IPS-NIHi7 (cell line): ENCODE measurements at regions not wholly inside any gene's neighbourhood (a gene's known extent, or its start where the extent isn't known, plus 50 kb on each side); places are given as distances from the start of the nearest gene placed in this dataset.
"Not testable (repeated sequence)": the region's sequence is repeated elsewhere in the genome, so short reads cannot be mapped to it uniquely, and the experiment has no call there.

Experiments used
- DNase-seq: peaks from one replicate; pipeline ENCODE4 v3.0.0; 2012; ENCODE audit warnings: mixed read lengths; ENCODE audit errors: extremely low spot score

DNA sequence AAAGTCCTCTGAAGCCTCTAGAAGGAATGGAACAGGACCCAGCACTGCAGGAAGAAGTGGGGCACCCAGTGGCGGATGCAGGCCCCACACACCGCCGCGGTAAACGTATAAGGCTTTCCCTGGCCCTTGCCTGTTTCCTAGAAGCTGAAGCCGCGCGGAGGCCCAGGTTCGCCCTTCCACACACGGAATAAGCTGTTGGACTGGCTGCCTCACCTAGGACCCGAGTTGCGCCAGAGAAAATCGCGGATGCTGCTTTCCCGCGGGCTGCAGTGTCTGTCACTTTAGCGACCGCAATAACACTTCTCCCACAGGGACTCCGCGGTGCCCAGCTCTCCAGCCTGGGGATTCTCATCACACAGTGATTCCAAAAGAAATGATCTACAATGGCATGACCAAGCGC lies 1736.9 kb downstream of the TP53TG3F start:
- no peak for DNase-seq

DNA sequence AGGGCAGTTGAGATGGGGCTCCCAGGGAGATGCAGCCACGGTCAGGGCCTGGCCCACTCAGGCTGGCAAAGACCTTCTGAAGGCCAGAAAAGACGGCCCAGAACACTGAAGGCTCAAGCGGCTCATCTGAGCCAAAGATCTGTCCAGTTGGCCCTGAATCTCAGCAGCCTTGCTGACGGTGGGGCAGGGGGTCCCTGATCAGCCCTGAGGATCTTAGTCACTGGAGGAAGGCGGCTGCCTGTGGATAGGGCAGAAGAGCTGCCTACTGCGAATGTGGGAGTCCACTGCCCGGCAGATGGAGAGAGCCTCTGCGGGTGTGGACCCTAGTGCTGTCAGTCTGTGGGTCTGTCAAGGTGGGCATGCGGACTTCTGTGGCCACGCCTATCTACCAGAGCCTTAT lies 1738.2 kb downstream of the TP53TG3F start:
- DNase-seq = no peak

DNA sequence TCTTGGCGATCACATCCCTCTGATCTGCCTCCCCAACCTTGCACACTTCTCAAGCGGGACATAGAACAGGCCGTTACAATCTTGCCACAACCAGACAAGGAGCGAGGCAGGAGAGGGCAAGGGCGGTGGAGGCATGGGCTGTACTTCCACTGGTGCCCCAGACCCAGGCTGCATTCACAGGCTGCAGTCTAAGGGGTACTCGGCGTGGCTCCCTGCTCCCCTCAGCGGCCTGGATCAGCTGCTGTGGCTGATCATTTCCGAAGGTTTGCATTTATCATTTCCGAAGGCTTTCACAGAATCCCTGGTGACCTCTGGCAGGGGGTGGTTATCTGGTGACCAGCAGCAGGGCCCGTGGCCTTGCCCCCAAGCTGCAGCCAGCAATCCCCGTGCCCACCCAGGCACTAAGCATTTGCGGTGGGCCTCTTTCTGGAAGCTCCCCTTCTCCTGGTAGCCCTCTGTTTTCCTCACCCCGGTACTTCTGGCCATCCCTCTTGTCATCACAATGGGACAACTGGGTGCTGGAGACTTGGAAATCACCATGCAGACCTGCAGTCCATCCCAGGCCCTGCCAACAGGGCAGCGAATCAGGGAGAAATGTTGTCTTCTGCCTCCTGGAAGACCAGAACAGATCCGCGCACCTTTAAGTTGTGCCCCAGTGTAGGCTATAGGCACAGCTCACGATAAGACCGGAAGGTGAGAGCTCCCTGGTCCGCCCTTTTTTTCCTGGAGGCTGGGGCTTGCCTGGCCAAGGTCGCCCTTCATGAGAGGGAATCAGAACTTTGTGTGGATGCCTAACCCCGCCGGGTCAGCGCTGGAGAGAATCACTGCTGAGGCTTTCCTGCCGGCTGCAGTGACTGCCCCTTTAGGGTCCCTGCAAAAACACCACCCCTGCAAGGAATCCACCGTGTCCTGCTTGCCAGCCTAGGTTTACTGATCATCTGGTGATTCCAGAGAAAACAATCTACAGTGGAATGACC lies 1739.1 kb downstream of the TP53TG3F start:
- DNase-seq = no peak

DNA sequence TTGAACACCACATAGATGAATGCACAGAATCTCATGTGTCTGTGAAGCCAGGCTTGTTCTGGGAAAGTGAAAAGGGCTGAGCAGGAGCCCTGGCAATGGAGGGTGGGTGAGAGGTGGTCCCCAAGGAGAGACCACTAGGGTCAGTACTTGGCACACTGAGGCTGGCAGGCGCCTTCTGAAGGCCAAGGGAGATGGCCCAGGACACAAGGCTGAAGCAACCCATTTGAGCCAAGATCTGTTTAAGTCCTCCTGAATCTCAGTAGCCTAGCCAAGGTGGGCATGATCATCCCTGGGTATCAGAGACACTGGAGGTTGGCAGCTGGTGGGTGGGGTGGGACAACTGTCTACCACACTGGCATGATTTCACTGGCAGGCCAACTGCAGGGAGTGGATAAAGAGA lies 1741.2 kb downstream of the TP53TG3F start:
- DNase-seq = no peak

DNA sequence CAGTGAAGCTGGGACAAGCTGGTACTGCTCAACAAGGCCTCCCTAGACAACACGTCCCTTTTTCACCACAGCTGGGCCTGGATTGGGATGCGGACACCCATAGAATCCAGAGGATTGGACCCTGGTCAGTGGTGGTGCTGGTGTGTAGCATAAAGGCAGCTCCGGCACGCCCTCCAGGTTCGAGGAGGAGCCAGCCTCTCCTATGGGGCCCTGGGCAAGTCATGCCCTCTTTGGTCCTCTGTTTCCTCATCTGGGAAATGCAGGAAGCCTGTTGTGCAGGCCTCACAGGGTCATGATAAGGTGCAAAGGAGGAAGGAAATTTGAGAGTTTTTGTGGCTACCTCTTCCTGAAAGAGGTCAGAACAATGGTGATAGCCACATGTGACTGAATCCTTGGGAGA lies 1741.7 kb downstream of the TP53TG3F start:
- DNase-seq = no peak

DNA sequence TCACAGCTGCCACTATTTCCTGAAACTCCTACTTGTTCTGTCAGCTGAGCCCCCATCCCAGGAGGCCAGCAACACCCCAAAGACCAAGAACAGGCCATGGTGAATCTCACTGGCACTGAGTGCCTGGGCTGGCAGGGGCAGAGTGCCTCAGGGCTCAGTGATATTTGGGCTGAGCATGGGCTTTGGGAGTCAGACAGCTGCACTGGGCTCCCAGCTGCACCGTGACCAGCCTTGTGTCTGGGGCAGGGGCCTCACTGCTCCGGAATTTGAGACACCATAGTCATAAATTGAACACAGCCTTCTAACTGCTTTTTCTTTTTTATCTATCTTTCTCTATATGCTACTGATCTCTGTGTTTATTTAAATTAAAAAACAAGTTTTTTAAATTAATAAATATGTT lies 1744.2 kb downstream of the TP53TG3F start:
- no peak for DNase-seq

DNA sequence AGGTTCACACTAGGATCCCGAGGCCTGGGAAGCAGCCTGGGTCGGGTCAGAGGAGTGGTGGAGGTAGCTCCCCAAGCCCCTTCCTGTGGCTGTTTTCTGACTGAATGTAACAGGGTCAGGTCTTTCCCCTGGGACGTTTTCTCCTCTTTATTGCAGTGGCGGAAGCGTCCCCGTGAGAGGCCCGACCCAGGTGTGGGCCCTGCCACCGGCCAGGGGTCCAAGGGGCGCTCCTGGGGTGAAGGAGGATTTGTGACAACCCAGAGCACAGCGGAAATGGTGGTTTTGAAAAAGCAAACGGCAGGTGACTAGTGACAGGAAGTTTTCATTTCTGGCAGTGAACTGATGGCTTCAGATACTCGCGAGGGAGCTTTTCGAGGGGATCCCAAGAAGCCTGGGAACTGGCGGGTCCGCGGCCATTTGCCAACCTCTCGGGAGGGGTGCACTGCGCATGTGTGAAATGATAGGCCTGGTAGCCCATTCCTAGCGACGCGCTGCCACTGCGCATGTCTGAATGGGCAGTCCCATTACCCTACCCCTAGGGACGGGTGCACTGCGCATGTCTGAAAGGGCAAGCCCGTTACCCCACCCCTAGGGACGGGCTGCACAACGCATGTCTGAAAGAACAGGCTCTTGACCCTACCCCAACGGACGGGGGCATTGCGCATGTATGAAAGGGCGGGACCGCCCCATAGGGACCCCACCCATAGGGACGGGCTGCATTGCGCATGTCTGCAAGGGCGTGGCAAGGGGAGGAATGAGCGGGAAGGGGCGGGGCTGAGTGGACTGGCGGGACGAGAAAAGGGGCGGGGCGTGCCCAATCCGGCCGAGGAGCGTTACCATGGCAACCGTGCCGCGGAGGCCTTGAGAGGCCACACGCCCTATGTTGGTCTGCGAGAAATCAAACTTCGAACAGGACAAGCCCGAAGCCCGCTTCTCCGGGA lies 1747.9 kb downstream of the TP53TG3F start:
- DNase-seq = no peak

DNA sequence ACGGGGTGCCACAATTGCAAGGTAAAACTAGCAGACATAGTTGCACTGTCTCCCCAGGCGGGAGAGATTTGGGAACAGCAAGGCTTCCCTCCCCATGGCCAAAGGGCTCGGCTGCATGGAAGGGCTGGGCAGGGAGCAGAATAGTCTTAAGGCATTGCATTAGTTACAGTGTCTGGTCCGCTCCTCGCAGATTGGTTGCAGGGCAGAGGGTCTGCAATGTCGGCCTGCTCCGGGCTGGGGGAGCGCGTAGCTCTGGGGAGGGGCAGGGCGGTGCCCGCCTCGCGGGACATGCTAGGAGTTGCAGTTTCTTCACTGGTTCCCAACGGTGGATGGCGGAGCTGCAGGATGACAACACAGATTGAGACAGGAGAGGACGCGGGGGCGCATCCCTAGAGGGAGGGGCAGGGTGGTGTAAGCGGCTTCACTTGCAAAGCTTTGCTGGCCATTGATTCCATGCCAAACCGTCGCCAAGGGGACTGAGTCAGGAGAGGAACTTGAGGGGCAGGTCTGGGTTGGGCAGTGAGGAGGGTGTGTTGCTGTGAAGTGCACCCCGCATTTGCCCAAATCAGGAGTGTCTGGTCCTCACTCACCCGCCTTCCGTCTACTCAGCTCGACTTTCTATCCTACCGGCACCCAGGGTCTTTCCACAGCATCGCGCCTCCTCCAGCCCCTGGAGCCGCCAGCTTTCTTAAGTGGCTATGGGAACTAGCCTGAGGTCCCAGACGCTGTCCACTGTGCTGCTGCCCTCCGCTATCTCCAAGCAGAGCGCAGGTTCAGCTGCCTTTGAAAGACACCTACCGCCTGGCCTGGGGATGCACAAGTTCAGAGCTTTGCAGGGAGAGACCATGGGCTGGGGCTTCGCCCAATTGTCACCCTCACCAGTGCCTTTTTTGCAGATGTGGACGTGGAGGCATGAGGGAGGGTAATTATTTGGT lies 1748.9 kb downstream of the TP53TG3F start:
- DNase-seq = no peak

DNA sequence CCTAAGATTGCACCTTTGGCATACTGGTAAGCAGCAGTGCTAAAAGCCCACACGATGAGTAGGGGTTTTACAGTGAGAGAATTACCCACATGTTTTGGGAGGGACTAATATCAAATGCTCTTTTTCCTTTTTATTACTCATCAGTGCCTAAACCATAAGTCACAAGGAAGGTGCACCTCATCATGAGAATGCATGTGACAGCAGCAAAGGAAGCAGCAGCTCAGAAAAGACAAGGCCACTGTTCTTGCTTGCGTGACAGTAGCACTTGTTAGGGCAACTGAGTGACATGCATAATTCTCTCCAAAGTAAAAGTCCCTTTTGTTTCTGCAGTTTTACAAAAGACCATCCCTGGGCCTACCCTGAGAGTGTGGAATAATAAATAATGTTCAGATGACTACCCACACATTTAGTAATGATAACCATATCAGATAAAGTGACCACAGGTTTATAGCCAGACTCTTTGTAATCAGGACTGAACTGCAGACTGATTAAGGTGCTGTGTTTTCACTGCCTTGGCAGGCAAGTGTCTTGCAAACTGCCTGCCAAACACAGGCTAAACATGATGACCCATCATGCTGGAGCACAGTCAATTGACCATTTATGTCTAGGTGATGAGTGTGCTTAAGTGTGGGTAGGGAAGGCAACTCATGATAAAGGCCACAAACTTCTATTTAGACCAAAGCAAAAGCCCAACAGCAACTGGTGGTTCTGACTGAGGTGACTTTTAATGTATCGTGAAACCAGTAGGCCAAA lies 1751.4 kb downstream of the TP53TG3F start:
- no peak for DNase-seq

DNA sequence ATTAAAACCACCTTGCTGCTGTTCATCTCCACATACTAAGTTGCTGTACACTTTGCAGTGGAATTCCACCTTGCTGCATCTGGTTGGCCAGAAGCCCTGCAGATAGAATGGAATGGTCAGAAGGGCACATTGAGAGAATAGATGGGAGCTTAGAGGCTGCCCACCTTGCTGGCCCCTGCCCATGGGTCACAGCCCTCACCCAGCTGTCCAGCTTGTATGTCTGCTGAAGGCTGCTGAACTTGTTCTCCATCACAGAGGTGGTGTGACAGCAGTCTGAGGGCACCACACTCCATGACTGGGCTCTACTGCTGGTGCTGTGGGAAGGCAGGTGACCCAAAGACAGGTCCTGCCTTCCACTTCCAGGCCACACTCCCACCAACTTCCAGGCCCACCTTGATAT lies 1755.4 kb downstream of the TP53TG3F start:
- DNase-seq = no peak

DNA sequence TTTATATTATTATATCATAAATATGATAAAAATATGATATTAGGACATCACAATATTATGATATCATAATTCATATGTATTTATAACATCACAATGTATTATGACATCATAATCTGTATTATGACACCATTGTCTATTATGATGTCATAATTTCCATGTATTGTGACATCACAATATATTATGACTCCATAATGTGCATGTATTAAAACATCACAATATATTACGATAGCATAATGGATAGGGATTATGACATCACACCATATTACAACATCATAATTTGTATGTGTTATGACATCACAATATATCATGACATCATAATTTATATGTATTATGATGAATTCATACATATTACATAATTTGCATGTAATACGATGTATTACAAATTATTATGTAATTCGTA lies 1755.9 kb downstream of the TP53TG3F start:
- no peak for DNase-seq

DNA sequence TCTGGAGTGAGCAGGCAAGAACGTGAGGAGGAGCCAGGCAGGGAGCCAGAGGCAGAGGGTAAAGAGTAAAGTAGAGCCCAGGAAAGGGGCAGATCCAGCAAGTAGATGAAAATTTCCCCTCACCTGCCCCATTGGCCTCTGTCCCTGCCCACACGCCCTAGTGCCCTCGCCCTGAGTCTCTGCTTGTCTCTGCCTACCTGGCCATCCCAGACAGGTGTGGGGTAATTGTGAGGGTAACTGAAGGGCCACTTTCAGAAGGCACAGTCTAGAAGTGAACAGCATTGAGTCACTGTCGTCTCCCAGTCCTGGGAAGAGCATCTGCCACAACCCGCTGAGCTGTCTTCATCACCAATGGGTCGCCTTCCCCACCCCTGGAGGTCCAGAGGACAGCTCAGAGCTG lies 1756.8 kb downstream of the TP53TG3F start:
- not testable (repeated sequence) for DNase-seq

DNA sequence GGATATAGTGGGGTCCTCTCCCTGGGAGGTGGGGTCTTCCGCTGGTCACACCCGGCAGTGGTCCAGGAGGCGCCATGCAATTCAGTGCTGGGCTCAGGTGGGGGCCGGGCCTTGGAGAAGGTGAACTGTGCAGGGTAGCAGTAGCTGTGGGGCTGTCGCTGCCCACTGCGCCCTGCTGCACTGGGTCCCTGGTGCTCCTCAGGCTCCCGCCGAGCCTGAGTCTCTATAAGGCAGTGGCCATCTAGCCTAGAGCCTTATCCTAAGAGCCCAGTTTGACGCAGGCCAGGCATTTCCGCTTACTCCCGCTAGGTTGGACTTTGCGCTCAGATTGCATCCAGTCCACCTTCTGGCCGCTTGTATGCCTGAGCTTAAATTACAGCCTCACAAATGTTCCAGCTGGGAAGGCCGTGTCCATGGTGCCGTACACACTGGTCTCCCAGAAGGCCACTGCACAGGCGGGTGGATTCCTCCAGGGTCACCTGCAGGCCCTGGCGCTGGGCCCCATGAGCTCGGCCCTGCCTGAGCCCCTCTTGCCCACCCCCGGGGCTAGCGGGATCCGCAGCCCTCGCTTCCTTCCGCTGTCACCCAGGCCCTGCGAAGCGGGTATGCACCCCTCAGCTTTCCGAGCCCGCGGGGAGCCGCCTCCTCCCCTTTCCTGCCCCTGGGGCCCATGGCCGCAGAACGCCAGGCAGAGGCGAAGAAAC lies 1762.2 kb downstream of the TP53TG3F start:
- DNase-seq = no peak

DNA sequence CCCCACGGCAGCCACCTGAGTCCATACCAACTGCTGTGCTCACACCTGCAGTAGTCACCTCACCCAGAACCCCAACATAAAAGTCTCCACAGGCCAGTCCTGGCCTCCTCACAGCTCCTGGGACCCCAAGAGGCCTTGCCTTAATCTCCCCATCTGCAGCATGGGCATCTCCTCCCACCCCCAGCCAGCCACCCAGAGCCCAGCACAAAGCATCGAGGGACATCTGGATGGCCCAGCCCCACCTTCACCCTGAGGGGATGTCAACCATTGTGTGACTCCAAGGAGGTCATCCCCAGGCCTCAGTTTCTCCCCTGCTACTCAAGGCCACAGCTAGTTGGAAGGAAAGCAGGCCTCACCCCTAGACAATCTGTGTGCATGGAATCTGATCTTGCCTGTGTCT lies 1775.3 kb downstream of the TP53TG3F start:
- no peak for DNase-seq

DNA sequence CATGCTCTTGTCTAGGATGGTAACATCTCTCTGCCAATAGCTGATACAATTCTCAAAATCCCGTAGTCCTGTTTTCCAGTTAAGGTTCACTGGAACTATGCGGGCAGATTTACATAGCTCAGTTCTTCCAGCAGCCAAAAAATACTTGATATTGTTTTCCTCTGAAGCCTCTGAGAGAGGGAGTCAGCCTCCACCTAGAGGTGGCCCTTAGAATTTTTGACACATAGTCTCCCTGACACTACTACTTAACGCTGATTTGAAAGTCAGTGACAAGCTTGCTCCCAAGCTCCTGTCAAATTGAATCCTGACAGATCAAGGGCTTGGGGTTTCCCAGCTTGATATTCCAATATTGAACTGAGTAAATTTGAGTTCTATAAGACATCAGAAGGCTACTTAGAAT lies 1780.1 kb downstream of the TP53TG3F start:
- DNase-seq = no peak

DNA sequence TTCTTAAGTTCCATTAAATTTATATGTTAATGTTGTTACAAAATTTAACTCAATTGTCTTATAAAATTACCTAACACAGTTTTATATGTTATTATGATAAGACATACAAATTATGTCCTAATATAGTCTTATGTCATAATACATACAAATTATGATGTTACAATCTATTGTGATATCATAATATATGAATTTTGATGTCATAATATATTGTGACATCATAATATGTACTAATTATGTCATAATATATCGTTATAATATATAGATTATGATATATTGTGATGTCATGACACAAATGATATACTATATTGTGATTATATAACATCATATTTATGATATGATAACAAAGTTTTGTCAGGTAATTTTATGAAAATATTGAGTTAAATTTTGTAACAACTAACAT lies 1789.6 kb downstream of the TP53TG3F start:
- DNase-seq = no peak

DNA sequence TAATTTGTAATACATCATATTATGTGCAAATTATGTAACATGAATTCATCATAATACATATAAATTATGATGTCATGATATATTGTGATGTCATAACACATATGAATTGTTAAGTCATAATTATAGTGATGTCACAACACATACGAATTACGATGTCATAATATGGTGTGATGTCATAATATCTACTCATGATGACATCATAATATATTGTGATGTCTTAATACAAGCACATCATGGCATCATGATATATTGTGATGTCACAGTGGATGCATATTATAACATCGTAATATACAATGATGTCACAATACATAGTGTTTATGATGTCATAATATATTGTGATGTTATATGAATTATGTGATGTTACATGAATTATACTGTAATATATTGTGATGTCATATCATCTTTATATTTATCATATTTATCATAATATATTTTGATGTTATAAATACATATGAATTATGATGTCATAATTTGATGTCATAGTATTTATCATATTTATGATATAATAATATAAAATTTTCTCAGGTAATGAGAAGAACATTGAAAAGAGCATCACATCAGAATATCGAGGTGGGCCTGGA lies 1793.0 kb downstream of the TP53TG3F start:
- no peak for DNase-seq

DNA sequence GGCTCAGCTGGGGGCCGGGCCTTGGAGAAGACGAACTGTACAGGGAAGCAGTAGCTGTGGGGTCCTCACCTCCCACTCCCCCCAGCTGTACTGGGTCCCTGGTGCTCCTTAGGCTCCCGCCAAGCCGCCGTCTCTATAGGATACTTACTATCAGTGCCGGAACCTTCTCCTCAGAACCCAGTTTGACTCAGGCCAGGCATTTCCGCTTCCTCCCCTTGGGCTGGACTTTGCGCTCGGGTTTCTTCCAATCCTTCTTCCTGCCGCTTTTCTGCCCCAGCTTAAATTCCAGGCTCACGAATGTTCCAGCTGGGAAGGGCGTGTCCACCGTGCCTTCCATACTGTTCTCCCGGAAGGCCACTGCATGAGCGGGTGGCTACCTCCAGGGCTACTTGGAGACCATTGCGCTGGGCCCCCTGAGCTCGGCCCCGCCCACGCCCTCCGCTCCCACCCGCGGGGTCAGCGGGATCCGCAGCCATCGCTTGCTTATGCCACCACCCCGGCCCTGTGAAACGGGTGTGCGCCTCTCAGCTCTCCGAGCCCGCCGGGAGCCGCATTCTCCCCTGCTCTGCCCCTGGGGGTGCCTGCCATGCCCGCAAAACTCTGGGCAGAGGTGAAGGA lies 1795.9 kb downstream of the TP53TG3F start:
- DNase-seq = no peak

DNA sequence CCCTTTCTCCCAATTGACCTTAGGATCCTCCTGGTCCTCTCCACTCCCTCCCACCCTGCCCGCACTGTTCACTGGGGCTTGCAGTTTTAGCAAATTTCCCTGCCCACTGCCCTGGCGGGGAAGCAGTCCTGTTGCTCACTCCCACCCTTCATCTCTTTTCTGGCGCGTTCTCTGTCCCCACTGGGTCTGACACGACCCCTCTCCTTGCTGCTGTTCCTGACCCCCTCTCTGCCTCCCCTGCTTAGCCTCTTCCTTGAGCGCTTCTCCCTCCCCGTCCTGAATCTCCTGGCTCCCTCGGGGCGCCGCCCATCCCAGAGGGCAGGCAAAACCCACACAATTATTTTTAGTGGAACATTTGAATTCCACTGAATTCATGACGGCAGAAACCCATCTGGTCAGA lies 1796.4 kb downstream of the TP53TG3F start:
- DNase-seq = no peak
